BLaER1 treated with 17β-estradiol and CSF1 and Interleukin-3, amounts not matched to agents 10 nM and 100 nM (cell line): ENCODE measurements at regions not wholly inside any gene's neighbourhood (a gene's known extent, or its start where the extent isn't known, plus 50 kb on each side); places are given as distances from the start of the nearest gene placed in this dataset.

Experiments
- H3K27ac ChIP-seq, 11 experiments: shearing (Covaris generic); formaldehyde crosslinking; 2 replicates each; pipeline ENCODE4 v1.8.1; 2022
- H3K27me3 ChIP-seq, 11 experiments: shearing (Covaris generic); formaldehyde crosslinking; 2 replicates each; pipeline ENCODE4 v1.8.1; 2022
- H3K36me3 ChIP-seq, 11 experiments: shearing (Covaris generic); formaldehyde crosslinking; 2 replicates each; pipeline ENCODE4 v1.8.1; 2022
- H3K4me1 ChIP-seq, 10 experiments: shearing (Covaris generic); formaldehyde crosslinking; 2 replicates each; pipeline ENCODE4 v1.8.1; 2022
- H3K4me2 ChIP-seq, 11 experiments: shearing (Covaris generic); formaldehyde crosslinking; 2 replicates each; pipeline ENCODE4 v1.8.1; 2022
- H3K4me3 ChIP-seq, 10 experiments: shearing (Covaris generic); formaldehyde crosslinking; 2 replicates each; pipeline ENCODE4 v1.8.1; 2022
- H3K9ac ChIP-seq, 11 experiments: shearing (Covaris generic); formaldehyde crosslinking; 2 replicates each; pipeline ENCODE4 v1.8.1; 2022
- H3K9me3 ChIP-seq, 11 experiments: shearing (Covaris generic); formaldehyde crosslinking; replicated peaks in 1 of 11; 2 replicates each; pipeline ENCODE4 v1.8.1; 2022
- H4K20me1 ChIP-seq, 11 experiments: shearing (Covaris generic); formaldehyde crosslinking; 2 replicates each; pipeline ENCODE4 v1.8.1; 2022
- Cebpa-rat ChIP-seq, 11 experiments: shearing (Covaris generic); IDR thresholded peaks; 2 replicates each; pipeline ENCODE4 v1.8.1; 2022

DNA sequence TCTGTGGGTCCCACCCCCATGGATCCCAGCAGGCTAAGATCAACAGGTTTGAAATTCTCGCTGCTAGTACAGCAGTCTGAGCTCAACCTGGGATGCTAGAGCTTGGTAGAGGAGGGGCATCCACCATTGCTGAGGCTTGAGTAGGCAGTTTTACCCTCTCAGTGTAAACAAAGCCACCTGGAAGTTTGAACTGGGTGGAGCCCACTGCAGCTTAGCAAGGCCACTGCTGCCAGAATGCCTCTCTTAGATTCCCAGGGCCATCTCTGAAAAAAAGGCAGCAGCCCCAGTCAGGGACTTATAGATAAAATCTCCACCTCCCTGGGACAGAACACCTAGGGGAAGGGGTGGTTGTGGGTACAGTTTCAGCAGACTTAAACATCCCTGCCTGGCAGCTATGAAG lies 190.0 kb upstream of the CACNA2D1 start:
- Histone ChIP-seq H3K36me3 (no peaks in the 10 kb centered on the region), H3K4me1 (no peaks in the 10 kb centered on the region), H4K20me1 (no peaks in the 10 kb centered on the region), H3K4me3 (no peak overlapping the region), H3K27me3 (no peaks in the 10 kb centered on the region), H3K9ac (no peak overlapping the region), H3K9me3 (no peaks in the 10 kb centered on the region), H3K27ac (no peak overlapping the region), H3K4me2 (no peak overlapping the region)
- no peak for TF ChIP-seq Cebpa-rat (IDR thresholded peaks at IDR 0.05)

DNA sequence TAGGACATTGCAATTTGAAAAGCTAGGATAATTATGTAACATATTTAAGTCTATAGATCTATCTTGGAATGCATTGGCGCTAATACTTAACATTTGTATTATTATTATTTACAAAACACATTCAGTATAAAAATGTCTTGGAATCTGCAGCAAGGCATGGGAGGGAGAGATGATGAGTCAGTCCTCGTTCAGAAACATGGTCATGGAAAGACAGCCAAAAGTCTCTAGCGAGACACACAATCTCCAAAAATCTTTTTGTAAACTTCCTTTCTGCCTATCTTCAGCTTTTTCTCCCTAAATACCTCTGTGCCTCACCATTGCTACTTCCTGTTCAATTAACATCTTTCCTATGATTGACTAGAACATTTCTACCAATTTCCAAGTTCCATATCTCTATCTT lies 188.4 kb upstream of the CACNA2D1 start:
- Histone ChIP-seq H3K4me2 (no peak overlapping the region), H3K4me1 (no peaks in the 10 kb centered on the region), H3K4me3 (no peak overlapping the region), H3K36me3 (no peaks in the 10 kb centered on the region), H3K27me3 (no peaks in the 10 kb centered on the region), H3K27ac (no peak overlapping the region), H4K20me1 (no peaks in the 10 kb centered on the region), H3K9ac (no peak overlapping the region), H3K9me3 (no peaks in the 10 kb centered on the region)
- no peak for TF ChIP-seq Cebpa-rat (IDR thresholded peaks at IDR 0.05)

DNA sequence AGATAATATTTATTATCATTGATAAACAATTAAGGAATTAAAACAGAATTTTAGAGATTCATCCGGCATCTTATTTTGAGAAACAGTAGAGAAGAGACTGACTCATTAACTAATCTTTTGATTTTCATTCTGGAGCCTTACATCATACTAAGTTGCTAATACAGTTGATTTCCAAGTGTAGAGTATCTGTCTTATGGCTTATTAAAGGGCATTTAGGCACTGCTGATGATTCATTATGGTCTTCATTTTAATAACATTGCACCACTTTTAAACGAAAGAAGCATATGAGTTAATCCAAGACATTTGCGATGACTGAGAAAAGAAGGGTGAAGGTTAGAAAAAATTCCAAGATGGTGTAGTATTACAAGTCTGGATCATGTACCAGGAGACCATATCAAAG lies 186.0 kb upstream of the CACNA2D1 start:
- H3K27me3 ChIP-seq: no peaks in the 10 kb centered on the region
- H3K4me3 ChIP-seq: no peak overlapping the region
- peaks cover 0 to 2% (median 0%) of the 10 kb centered on the region in 10 experiments; a peak in 5 of 20 replicates for H3K4me1 ChIP-seq
- H3K27ac ChIP-seq: no peak overlapping the region
- no peaks in the 10 kb centered on the region for H3K36me3 ChIP-seq
- no peak overlapping the region for H3K9ac ChIP-seq
- no peak for TF ChIP-seq Cebpa-rat (IDR thresholded peaks at IDR 0.05)
- H3K9me3 ChIP-seq: no peaks in the 10 kb centered on the region
- no peaks in the 10 kb centered on the region for H4K20me1 ChIP-seq
- H3K4me2 ChIP-seq: no peak overlapping the region

DNA sequence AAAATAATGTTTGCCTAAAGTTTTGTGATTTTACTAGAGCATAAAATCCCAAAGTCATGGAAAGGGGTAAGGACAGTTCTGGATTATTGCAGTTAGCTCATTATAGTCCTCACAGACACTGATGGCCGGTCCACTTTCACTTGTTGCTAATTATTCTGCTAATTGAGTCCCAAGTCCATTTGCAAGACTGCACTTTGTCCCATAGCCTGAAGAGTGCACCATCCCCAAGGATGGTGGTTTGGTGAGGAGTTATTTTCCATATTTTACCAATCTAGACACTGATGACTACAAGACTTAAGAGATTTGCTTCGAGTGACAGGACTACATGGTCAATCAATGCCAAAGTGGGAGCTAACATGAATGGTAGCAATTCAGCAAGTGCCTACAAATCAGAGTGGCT lies 181.8 kb upstream of the CACNA2D1 start:
- no peak overlapping the region for H3K9ac ChIP-seq
- no peak overlapping the region for H3K4me2 ChIP-seq
- 0 out of 22 replicates have a peak, but pooled peaks cover 0 to 5% (median 0%) of the 10 kb centered on the region in 11 experiments for H3K9me3 ChIP-seq
- no peaks in the 10 kb centered on the region for H3K27me3 ChIP-seq
- no peak for TF ChIP-seq Cebpa-rat (IDR thresholded peaks at IDR 0.05)
- H3K4me1 ChIP-seq: peaks cover 0 to 11% (median 0%) of the 10 kb centered on the region in 10 experiments; a peak in 5 of 20 replicates
- H3K4me3 ChIP-seq: no peak overlapping the region
- H3K27ac ChIP-seq: no peak overlapping the region
- H4K20me1 ChIP-seq: no peaks in the 10 kb centered on the region
- no peaks in the 10 kb centered on the region for H3K36me3 ChIP-seq

DNA sequence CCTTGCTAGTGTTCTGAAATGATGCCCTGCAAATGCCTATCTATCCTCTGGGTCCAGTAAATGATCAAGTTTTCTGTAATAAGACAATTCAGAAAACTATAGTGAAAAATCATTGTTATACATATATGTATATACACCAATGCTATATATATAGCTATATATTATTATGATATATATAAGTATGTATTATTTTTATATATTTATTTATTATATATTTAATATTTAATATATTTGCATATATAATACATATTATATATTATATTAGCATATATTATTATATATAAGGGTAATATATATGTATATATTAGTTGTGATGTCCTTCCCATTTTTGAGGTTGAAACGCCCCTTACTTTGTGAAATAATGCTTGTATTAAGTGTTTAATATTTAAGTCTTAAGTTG lies 181.4 kb upstream of the CACNA2D1 start:
- H3K27me3 ChIP-seq: no peaks in the 10 kb centered on the region
- H3K4me2 ChIP-seq: peak overlapping the region in 2 of 11 experiments; percentile 24 to 31; a peak in 1 of 22 replicates

DNA sequence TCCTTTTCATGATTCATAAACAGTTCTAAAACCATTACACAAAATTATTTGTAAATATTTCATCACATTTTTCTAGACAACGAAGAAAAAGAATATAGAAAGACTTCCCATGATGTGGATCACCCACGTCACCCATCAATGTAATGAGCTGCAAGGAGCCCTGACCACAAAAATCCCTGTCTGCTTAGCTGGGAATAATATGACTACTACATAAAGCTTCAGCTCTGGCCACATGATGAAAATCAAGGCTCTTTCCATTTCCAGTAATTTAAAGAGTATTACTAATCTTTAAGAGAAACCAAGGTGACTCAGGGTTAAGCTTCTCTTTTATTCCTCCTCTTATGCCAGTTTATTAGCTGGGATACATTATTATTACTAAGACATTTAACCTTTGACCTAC lies 180.8 kb upstream of the CACNA2D1 start:
- no peak for TF ChIP-seq Cebpa-rat (IDR thresholded peaks at IDR 0.05)
- Histone ChIP-seq H3K4me1 (peaks cover 0 to 11% (median 0%) of the 10 kb centered on the region in 10 experiments; a peak in 5 of 20 replicates), H3K9ac (no peak overlapping the region), H3K9me3 (0 out of 22 replicates have a peak, but pooled peaks cover 0 to 5% (median 0%) of the 10 kb centered on the region in 11 experiments), H3K27me3 (no peaks in the 10 kb centered on the region), H3K36me3 (no peaks in the 10 kb centered on the region), H3K27ac (no peak overlapping the region), H3K4me3 (no peak overlapping the region), H3K4me2 (peak overlapping the region in 3 of 11 experiments; percentile 3 to 31 (median 24); a peak in 2 of 22 replicates), H4K20me1 (no peaks in the 10 kb centered on the region)

More for the DNA sequence above, 181.4 kb upstream of the CACNA2D1 start:
- no peak overlapping the region for H3K27ac ChIP-seq
- H3K4me1 ChIP-seq: peaks cover 0 to 11% (median 0%) of the 10 kb centered on the region in 10 experiments; a peak in 5 of 20 replicates
- H4K20me1 ChIP-seq: no peaks in the 10 kb centered on the region
- no peak overlapping the region for H3K4me3 ChIP-seq
- 0 out of 22 replicates have a peak, but pooled peaks cover 0 to 5% (median 0%) of the 10 kb centered on the region in 11 experiments for H3K9me3 ChIP-seq
- no peaks in the 10 kb centered on the region for H3K36me3 ChIP-seq
- no peak overlapping the region for H3K9ac ChIP-seq
- no peak for TF ChIP-seq Cebpa-rat (IDR thresholded peaks at IDR 0.05)

DNA sequence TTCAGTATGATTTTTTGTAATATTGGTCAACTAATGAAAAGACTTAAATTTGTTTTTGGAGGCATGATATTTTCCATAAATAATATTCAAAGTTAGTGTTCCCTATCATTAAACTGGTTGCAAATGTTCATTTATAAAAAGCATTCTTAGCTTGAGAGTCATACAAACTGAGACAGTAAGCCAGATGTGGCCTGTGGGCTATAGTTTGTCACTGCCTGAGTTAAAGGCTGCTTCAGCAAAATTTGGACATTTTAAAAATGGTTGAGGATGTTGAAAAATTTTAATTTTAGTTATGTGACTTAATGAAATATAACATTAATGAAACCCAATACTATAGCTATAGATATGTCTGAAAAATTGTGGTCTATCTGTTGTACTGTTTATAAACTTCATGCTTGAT lies 180.2 kb upstream of the CACNA2D1 start:
- H3K4me2 ChIP-seq: 0 out of 22 replicates have a peak overlapping the region, but pooled peaks of 1 of the 11 experiments have one; percentile 3
- no peaks in the 10 kb centered on the region for H3K27me3 ChIP-seq
- no peak for TF ChIP-seq Cebpa-rat (IDR thresholded peaks at IDR 0.05)
- H3K27ac ChIP-seq: no peak overlapping the region
- H3K9ac ChIP-seq: no peak overlapping the region
- H3K4me1 ChIP-seq: peaks cover 0 to 11% (median 0%) of the 10 kb centered on the region in 10 experiments; a peak in 5 of 20 replicates
- H4K20me1 ChIP-seq: no peaks in the 10 kb centered on the region
- H3K4me3 ChIP-seq: no peak overlapping the region
- H3K36me3 ChIP-seq: no peaks in the 10 kb centered on the region
- 0 out of 22 replicates have a peak, but pooled peaks cover 0 to 5% (median 0%) of the 10 kb centered on the region in 11 experiments for H3K9me3 ChIP-seq

DNA sequence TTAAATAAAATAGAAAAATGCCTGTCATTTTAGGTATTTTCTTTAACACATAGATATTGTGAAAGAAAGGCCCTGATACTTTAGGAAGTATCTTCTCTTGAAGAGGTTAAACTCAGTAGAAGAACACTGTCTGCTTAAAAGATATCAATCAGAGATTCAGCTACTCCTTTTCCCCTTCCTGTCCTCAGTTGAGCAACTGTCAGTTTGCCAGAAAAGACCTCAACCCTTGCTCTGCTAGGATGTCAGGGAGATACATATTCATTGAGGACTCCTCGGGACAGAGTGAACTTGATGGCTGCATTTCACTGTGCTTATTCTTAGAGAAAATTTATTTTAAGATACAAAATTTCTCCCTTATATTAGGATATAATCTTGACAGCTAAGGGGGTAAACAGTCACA lies 173.6 kb upstream of the CACNA2D1 start:
- Histone ChIP-seq H3K27me3 (no peaks in the 10 kb centered on the region), H3K4me2 (peak overlapping the region in 3 of 11 experiments; percentile 67 to 93 (median 76); a peak in 5 of 22 replicates), H3K27ac (peak overlapping the region in 3 of 11 experiments; percentile 84 to 95 (median 88); a peak in 5 of 22 replicates), H3K36me3 (no peaks in the 10 kb centered on the region), H3K4me3 (no peak overlapping the region), H4K20me1 (no peaks in the 10 kb centered on the region), H3K4me1 (peaks cover 0 to 36% (median 17%) of the 10 kb centered on the region in 10 experiments; a peak in 19 of 20 replicates), H3K9ac (no peak overlapping the region; a peak in 1 of 22 replicates), H3K9me3 (peaks cover 0 to 5% (median 4%) of the 10 kb centered on the region in 11 experiments; a peak in 1 of 22 replicates)
- no peak for TF ChIP-seq Cebpa-rat (IDR thresholded peaks at IDR 0.05)

DNA sequence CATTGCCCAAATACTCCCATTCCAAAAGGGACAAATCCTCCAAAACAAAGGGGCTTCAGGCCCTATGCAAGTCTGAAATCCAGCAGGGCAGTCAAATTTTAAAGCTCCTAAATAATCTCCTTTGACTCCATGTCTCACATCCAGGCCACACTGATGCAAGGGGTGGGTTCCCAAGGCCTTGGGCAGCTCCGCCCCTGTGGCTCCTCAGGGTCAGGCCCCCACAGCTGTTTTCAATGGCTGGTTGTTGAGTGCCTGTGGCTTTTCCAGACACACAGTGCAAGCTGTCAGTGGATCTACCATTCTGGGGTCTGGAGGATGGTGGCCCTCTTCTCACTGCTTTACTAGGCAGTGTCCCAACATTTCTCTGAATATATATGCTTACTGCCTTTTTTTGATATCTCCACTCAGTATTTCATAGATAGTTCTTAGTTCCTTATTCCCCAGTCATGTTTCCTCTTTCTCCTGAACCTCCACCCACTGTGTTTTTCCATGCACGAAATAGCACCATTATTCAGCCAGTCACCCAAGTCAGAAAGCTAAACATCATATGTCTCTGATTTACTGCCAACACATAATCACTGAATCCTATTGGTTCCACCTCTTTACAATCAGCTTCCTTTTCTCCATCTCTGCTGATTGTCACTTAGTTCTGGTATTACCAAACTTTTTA lies 172.6 kb upstream of the CACNA2D1 start:
- Histone ChIP-seq H3K9me3 (peaks cover 0 to 5% (median 0%) of the 10 kb centered on the region in 11 experiments; a peak in 1 of 22 replicates), H4K20me1 (no peaks in the 10 kb centered on the region), H3K36me3 (no peaks in the 10 kb centered on the region), H3K4me3 (no peak overlapping the region), H3K27me3 (no peaks in the 10 kb centered on the region), H3K4me2 (peak overlapping the region in 8 of 11 experiments; percentile 15 to 93 (median 62); a peak in 15 of 22 replicates), H3K27ac (peak overlapping the region in 8 of 11 experiments; percentile 5 to 95 (median 72); a peak in 14 of 22 replicates), H3K9ac (peak overlapping the region in 4 of 11 experiments; percentile 12 to 78 (median 68); a peak in 7 of 22 replicates), H3K4me1 (peaks cover 0 to 36% (median 17%) of the 10 kb centered on the region in 10 experiments; a peak in 19 of 20 replicates)
- TF ChIP-seq Cebpa-rat (IDR thresholded peaks at IDR 0.05): no peak
